Adrenal gland (tissue), 5 donors: ENCODE measurements at regions not wholly inside any gene's neighbourhood (a gene's known extent, or its start where the extent isn't known, plus 50 kb on each side); places are given as distances from the start of the nearest gene placed in this dataset.

Experiments used
- CTCF ChIP-seq, 6 experiments: fragments of 450-650 bp in 4 of 6; fragments of 200-600 bp in 2 of 6; sonication (generic) in 1 of 6; IDR thresholded peaks; 1 replicate in 5 of 6; 2 replicates in 1 of 6; pipeline versions ENCODE4 v1.5.1 to v1.8.0; 2016 to 2021; ENCODE audit warnings: antibody characterized with exemption in 6 of 6, mild to moderate bottlenecking in 2 of 6, moderate library complexity in 1 of 6
- POLR2A ChIP-seq, 2 donors: fragments of 450-650 bp; IDR thresholded peaks; one replicate each; pipeline ENCODE4 v1.6.1; 2017; ENCODE audit warnings: antibody characterized with exemption in 2 of 2, mild to moderate bottlenecking in 2 of 2, moderate library complexity in 1 of 2
- donor health status: DM: no; HTN: no; CAD: no.

GRCh38 chr18:71630696-71631095, 913.4 kb downstream of the CBLN2 start:
- TF ChIP-seq CTCF (IDR thresholded peaks at IDR 0.05) (no peak), POLR2A (IDR thresholded peaks at IDR 0.05) (no peak)
